ENCODE measurements at regions not wholly inside any gene's neighbourhood (a gene's known extent, or its start where the extent isn't known, plus 50 kb on each side); places are given as distances from the start of the nearest gene placed in this dataset.

DNA sequence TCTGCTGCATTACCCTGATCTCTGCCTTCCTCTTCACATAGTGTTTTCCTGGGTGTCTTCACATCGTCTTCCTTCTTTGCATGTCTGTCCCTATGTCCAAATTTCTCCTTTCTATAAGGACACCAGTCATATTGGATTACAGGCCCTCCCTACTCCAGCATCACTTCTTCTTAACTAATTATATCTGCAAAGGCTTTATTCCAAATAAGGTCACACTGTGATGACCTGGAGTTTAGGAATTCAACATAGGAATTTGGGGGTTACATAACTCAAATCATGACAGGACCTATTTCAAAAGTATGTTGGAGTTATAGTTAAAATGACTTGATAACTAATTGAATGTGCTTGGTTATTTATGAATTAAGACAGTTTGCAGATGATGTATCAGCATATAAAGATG, 490.5 kb upstream of the ERCC4 start:
- TF ChIP-seq EZH2 (IDR thresholded peaks at IDR 0.05; ENCODE audit: borderline replicate concordance), result no peak
- no peak for TF ChIP-seq CTCF (IDR thresholded peaks at IDR 0.05; ENCODE audit: poor library complexity)
- no peak for TF ChIP-seq EZH2phosphoT487 (IDR thresholded peaks at IDR 0.05; ENCODE audit: low read depth, severe bottlenecking, unreplicated experiment)

Data from hepatocyte (in vitro differentiated cells).